HFFc6 (cell line): ENCODE measurements at regions not wholly inside any gene's neighbourhood (a gene's known extent, or its start where the extent isn't known, plus 50 kb on each side); places are given as distances from the start of the nearest gene placed in this dataset.

Source experiments
- DNase-seq: peaks from one replicate; pipeline ENCODE4 v3.0.0-alpha.2; 2018
- H3K27ac Mint-ChIP-seq: 2 replicates; pipeline ENCODE4 v1.8.0; 2020; ENCODE audit warnings: mild to moderate bottlenecking, mixed read lengths
- H3K27me3 Mint-ChIP-seq: 2 replicates; pipeline ENCODE4 v1.8.0; 2021; ENCODE audit warnings: mild to moderate bottlenecking, moderate library complexity, mixed read lengths; ENCODE audit not compliant: insufficient read depth
- H3K36me3 Mint-ChIP-seq: 2 replicates; pipeline ENCODE4 v1.8.0; 2021; ENCODE audit warnings: low read depth, mixed read lengths
- H3K4me1 Mint-ChIP-seq: 2 replicates; pipeline ENCODE4 v1.8.0; 2020; ENCODE audit warnings: low read depth, mixed read lengths
- H3K4me3 Mint-ChIP-seq: 2 replicates; pipeline ENCODE4 v1.8.0; 2020; ENCODE audit warnings: mild to moderate bottlenecking, moderate library complexity, mixed read lengths
- H3K9me3 Mint-ChIP-seq: 2 replicates; pipeline ENCODE4 v1.8.0; 2020; ENCODE audit warnings: mild to moderate bottlenecking, mixed read lengths
- CTCF ChIP-seq: fragments of 200-600 bp; sonication (generic); IDR thresholded peaks from 2 replicates; pipeline ENCODE4 v1.5.0; 2021; ENCODE audit warnings: antibody characterized with exemption, mild to moderate bottlenecking

GRCh38 chrX:7272346-7272745 lies 124.4 kb upstream of the PUDP start:
- TF ChIP-seq CTCF, result no peak
- DNase-seq, result no peak
- Mint-ChIP-seq H3K9me3 (no peaks in the 10 kb centered on the region), H3K27me3 (no peaks in the 10 kb centered on the region), H3K36me3 (no peaks in the 10 kb centered on the region), H3K4me3 (no peak overlapping the region), H3K4me1 (peaks cover 32% of the 10 kb centered on the region), H3K27ac (no peak overlapping the region)

GRCh38 chrX:7270933-7271332 lies 123.0 kb upstream of the PUDP start:
- no peak for TF ChIP-seq CTCF
- H3K36me3 Mint-ChIP-seq, result peaks cover 6% of the 10 kb centered on the region; the same call in 1 of the 2 replicates
- no peaks in the 10 kb centered on the region for H3K27me3 Mint-ChIP-seq
- H3K27ac Mint-ChIP-seq, result peak overlapping the region; percentile 53; the same call in 1 of the 2 replicates
- peaks cover 46% of the 10 kb centered on the region for H3K4me1 Mint-ChIP-seq
- no peak overlapping the region; the same call in 1 of the 2 replicates for H3K4me3 Mint-ChIP-seq
- H3K9me3 Mint-ChIP-seq, result no peaks in the 10 kb centered on the region
- DNase-seq, result no peak

GRCh38 chrX:7269991-7270390 lies 122.0 kb upstream of the PUDP start:
- Mint-ChIP-seq H3K9me3 (no peaks in the 10 kb centered on the region), H3K36me3 (peaks cover 6% of the 10 kb centered on the region; the same call in 1 of the 2 replicates), H3K27me3 (no peaks in the 10 kb centered on the region), H3K4me1 (peaks cover 47% of the 10 kb centered on the region), H3K4me3 (peak overlapping the region; percentile 69; the same call in 1 of the 2 replicates), H3K27ac (peak overlapping the region; percentile 78)
- peak; percentile 53 for DNase-seq
- TF ChIP-seq CTCF, result no peak

- H3K4me3 Mint-ChIP-seq, result peak overlapping the region; percentile 69; the same call in 1 of the 2 replicates
- H3K36me3 Mint-ChIP-seq, result peaks cover 6% of the 10 kb centered on the region; the same call in 1 of the 2 replicates
- no peaks in the 10 kb centered on the region for H3K9me3 Mint-ChIP-seq
- TF ChIP-seq CTCF, result no peak
- no peaks in the 10 kb centered on the region for H3K27me3 Mint-ChIP-seq
- peak overlapping the region; percentile 78; the same call in 1 of the 2 replicates for H3K27ac Mint-ChIP-seq
- peaks cover 47% of the 10 kb centered on the region for H3K4me1 Mint-ChIP-seq
- no peak for DNase-seq
Observed at GRCh38 chrX:7269589-7269988, 121.6 kb upstream of the PUDP start.

GRCh38 chrX:7266288-7266687 lies 118.3 kb upstream of the PUDP start:
- Mint-ChIP-seq H3K27ac (peak overlapping the region; percentile 45; the same call in 1 of the 2 replicates), H3K27me3 (no peaks in the 10 kb centered on the region), H3K9me3 (no peaks in the 10 kb centered on the region), H3K4me1 (peaks cover 54% of the 10 kb centered on the region), H3K4me3 (no peak overlapping the region), H3K36me3 (peaks cover 14% of the 10 kb centered on the region)
- DNase-seq, result peak; percentile 57
- no peak for TF ChIP-seq CTCF

GRCh38 chrX:7264399-7264798 lies 116.4 kb upstream of the PUDP start:
- Mint-ChIP-seq H3K27ac (peak overlapping the region; percentile 39), H3K9me3 (no peaks in the 10 kb centered on the region), H3K27me3 (no peaks in the 10 kb centered on the region), H3K4me3 (no peak overlapping the region), H3K4me1 (peaks cover 35% of the 10 kb centered on the region), H3K36me3 (peaks cover 23% of the 10 kb centered on the region)
- DNase-seq, result no peak
- no peak for TF ChIP-seq CTCF
